GM18498 (cell line): ENCODE measurements at regions not wholly inside any gene's neighbourhood (a gene's known extent, or its start where the extent isn't known, plus 50 kb on each side); places are given as distances from the start of the nearest gene placed in this dataset.

Experiments used
- ATAC-seq: cut with Tn5 transposase; IDR thresholded peaks from one replicate; pipeline ENCODE4 v1.9.1; 2021; ENCODE audit warnings: mild to moderate bottlenecking, moderate library complexity; ENCODE audit not compliant: unreplicated experiment

GRCh38 chr3:3689601-3690375 lies 109.4 kb upstream of the LRRN1 start:
- ATAC-seq: no peak

DNA sequence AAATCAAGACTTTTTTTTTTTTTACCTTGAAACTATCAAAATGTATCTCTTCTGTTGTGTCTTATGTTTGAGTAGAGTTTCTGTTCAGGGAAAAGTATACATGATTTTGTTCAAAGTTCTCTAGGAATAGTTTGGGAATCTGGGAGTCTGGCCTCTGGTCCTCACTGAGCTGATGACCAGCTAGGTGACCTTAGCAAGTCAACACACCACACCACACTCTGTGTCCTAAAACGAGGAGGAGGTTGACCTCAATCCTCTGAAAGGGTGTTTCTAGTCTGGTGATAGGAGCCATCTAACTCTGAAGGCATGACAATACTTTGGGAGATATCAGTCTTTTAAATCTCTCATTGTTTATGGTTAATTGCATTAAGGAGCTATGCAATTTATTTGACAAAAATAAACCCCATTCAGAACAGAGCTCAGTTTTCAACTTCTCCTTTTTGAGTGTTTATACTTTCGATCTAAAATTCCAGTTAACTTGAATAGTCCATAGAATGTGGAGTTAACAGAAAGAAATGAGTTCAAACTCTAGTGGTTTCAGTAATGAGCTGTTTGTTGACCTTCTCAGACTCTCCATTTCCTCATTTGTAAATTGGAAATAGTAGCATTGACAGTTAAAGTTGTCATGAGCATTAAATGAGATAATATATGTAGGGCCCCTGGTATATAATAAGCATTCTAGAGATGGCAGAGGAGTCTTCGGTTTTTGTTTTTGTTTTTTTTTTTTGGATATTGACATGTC lies 112.2 kb upstream of the LRRN1 start:
- ATAC-seq: no peak

DNA sequence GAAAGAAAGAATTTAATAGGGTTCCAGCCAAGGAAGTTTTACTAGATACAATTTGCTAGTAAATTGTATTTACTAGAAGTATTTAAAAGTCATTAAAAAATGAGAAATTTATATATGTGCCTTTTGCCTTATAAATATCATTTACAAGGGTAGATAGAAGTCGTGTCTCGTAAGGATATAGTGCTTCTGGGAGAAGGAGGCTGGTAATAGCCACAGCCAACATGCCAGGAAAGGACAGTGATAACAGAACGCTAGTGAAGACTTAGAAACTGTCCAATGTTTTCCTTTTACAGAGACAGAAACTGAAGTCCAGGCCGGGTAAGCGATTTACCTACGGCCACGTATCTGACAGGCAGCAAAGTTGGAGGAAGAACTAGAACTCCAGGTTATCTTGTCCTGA lies 113.5 kb upstream of the LRRN1 start:
- ATAC-seq: no peak

GRCh38 chr3:3683261-3683660 lies 116.0 kb upstream of the LRRN1 start:
- no peak for ATAC-seq

- ATAC-seq: no peak
Observed at GRCh38 chr3:3675801-3676200, 123.4 kb upstream of the LRRN1 start.

- no peak for ATAC-seq
Observed at GRCh38 chr3:3675186-3675585, 124.0 kb upstream of the LRRN1 start.

DNA sequence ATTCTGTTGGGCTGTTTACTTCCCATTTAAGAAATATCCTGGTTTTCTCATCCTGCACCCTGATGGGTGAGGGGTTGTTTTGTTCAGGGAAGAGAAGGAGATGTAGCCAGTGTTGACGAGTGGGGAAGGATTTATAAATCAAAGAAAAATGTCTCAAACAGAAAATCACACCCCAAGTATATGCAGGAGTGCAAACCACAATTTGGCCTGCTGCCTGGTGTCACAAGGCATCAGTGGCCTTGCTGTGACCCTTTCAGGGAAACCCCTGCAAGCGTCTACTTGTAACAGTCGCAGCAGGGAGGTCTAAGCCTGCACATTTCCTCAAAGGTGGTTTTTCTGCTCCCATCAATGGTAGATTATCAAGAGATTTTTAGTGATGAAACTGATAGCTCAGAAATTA lies 132.6 kb upstream of the LRRN1 start:
- ATAC-seq: peak; percentile 98

DNA sequence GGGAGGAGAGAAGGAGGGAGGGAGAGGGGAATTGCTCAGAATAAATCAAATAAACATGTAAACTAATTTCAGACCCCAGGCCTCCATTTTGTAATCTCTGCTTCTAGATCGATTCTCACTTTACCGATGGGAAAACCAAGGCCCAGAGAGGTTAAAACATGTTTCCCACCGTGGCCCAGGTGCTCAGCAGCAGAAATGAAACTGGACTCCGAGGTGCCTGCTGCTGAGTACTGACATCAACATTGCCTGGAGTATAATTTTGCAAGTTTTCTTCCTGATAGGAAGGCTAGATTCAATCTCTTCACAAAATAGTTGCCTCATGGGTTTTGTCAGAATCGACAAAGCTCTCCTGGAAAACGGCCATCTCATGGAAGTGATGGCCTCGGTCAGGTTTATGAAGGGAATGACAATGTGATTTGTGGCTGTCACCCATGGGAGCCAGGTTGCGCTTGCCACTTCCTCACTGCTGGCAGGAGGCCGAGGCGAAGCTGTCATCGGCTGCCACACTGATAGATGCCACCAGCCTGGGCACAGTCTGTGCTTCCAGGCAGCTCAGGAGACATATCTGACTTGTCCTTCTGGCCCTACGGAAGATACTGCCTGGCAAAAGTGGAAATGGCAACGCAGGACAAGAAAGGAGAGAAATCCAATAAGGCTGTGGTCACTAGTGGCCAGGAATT lies 133.1 kb upstream of the LRRN1 start:
- ATAC-seq: peak; percentile 66

DNA sequence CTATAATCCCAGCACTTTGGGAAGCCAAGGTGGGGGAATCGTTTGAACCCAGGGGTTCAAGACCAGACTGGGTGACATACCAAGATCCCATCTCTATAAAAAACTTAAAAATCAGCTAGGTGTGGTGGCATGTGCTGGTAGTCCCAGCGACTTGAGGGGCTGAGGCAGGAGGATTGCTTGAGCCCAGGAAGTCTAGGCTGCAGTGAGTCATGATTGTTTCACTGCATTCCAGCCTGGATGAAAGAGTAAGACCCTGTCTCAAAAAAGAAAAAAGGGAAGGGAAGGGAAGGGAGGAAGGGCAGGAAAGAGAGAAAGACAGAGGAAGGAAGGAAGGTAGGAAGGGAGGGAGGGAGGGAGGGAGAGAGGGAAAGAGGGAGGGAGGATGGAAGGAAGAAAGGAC lies 133.7 kb upstream of the LRRN1 start:
- ATAC-seq: no peak

DNA sequence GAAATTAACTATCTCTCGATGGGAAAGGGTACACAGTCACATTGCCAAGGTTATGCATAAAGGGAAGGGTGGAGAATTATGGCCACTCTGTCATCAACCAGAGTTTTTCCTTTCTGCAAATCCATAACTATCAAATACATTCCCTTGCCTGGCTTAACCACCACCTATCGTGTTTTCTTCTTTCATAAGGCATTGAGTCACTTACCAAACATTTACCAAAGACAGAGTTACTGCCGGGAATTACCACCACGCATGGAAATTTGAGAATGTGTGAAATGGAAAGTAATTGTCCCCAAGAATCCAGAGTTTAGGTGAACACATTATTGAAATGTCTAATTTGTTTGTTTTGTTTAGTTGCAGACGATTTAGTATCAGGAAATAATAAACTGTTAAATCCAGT lies 134.3 kb upstream of the LRRN1 start:
- no peak for ATAC-seq

- no peak for ATAC-seq
Observed at GRCh38 chr3:3662610-3663009, 136.6 kb upstream of the LRRN1 start.

- no peak for ATAC-seq
Observed at GRCh38 chr3:3654916-3655315, 144.3 kb upstream of the LRRN1 start.

- no peak for ATAC-seq
Observed at GRCh38 chr3:3648988-3649679, 150.1 kb upstream of the LRRN1 start.

DNA sequence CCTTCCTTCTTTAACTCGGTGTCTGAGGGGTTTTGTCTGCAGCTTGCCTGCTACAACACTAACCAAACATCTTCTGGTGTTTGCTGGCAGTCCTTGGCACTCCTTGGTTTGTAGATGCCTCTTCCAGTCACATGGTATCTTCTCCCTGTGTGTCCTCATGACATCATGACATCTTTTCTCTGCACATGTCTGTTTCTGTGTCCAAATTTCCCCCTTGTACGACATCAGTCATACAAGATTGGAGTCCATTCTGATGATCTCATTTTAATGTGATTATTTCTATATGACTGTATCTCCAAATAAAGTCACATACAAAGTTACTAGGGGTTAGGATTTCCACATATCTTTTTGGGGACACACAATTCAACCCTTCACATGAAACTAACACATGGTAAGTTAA lies 152.3 kb upstream of the LRRN1 start:
- no peak for ATAC-seq

GRCh38 chr3:3646103-3646844 lies 153.0 kb upstream of the LRRN1 start:
- peak; percentile 92 for ATAC-seq

DNA sequence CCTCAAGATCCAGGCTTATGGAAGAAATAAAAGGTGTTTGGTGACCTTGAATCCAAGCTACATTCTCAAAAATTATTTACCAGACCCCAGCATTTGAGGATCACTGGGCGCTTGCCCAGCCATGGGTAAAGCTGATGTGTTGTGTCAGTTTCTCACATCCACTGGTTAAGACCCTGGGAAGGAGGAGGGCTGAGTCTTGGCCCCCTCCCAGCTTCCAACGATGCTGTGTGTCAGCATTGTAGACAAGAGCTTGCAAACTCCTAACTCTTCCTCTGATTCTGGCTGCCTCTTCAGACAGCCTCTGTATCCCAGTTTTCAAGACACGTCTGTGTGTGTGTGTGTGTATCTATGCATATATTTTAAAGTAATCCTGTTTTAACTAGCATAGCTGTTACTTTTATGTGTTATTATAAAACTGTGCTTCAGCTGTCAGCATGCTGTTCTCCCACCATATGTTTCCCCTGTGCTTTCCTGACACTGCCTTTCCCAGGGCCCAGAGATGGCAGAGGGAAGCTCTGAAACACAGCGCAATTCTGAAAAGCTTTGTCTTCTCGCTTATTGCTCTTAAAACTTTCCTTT lies 157.3 kb upstream of the LRRN1 start:
- ATAC-seq: no peak

- no peak for ATAC-seq
Observed at GRCh38 chr3:3639078-3639477, 160.2 kb upstream of the LRRN1 start.

- no peak for ATAC-seq
Observed at GRCh38 chr3:3636815-3637214, 162.4 kb upstream of the LRRN1 start.

DNA sequence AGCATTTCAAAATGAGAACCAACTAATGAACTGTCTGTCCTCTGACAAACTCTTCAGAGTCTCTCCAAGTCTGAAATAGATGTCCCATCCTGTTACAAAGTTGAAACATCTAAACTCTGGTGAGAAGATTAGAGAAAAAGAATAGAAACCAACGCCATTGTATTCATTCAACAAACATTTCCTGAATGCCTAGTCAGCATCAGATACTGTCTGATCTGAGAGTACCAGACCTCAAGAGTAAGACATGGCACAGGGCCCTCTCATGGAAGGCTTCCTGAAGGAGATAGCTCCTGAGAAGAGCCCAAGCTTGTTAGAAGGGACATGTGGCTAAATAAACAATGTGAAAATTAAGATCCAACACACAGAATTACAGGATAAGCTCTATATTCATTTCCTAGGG lies 164.1 kb upstream of the LRRN1 start:
- ATAC-seq: no peak

DNA sequence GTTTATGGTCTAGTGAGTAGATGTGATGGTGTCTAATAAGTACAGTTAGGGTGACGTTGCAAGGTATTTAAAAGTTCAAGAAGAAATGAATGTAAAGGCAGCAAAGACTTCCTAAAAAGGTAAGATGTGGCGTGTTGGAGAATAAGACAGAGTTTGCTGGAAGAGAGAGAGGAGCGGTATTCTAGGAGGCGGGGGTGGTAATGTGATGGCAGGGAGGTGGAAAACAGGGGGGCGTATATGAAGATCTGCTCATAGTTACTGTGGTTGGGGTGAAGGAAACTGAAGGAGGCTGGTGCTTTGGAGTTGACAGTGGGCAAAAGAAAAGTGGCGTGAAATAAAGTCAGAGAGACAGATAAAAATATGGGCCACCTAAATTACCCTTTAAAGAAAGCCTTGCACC lies 164.9 kb upstream of the LRRN1 start:
- no peak for ATAC-seq
